GM12872 (cell line): ENCODE measurements at regions not wholly inside any gene's neighbourhood (a gene's known extent, or its start where the extent isn't known, plus 50 kb on each side); places are given as distances from the start of the nearest gene placed in this dataset.

Experiments
- TF ChIP-seq, protein P1 (sequence below): IDR thresholded peaks from 3 replicates; pipeline ENCODE4 v1.5.1; 2011; ENCODE audit warnings: low read depth, mild to moderate bottlenecking, low read length, moderate library complexity; ENCODE audit not compliant: insufficient read depth

DNA sequence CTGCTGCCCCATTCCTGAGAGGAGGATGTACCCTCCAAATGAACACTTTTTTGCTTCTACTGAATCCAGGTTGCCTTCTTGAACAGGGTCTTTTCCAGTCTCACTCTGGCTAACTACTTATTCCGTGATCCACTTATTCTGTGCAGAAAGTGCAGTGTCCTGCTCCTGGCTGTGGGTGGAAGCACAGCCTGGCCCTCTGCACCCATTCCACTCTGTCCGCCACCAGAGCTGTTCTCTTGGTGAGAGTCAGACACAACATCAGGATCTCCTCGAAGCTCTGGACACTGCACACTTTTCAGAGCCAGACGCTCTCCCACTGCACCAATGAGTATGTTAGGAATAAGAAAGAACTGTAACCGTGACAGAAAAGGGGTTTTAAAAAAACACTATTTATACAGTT, 174.2 kb downstream of the MCHR2 start:
- TF ChIP-seq, protein P1, sequence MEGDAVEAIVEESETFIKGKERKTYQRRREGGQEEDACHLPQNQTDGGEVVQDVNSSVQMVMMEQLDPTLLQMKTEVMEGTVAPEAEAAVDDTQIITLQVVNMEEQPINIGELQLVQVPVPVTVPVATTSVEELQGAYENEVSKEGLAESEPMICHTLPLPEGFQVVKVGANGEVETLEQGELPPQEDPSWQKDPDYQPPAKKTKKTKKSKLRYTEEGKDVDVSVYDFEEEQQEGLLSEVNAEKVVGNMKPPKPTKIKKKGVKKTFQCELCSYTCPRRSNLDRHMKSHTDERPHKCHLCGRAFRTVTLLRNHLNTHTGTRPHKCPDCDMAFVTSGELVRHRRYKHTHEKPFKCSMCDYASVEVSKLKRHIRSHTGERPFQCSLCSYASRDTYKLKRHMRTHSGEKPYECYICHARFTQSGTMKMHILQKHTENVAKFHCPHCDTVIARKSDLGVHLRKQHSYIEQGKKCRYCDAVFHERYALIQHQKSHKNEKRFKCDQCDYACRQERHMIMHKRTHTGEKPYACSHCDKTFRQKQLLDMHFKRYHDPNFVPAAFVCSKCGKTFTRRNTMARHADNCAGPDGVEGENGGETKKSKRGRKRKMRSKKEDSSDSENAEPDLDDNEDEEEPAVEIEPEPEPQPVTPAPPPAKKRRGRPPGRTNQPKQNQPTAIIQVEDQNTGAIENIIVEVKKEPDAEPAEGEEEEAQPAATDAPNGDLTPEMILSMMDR, result no peak

DNA sequence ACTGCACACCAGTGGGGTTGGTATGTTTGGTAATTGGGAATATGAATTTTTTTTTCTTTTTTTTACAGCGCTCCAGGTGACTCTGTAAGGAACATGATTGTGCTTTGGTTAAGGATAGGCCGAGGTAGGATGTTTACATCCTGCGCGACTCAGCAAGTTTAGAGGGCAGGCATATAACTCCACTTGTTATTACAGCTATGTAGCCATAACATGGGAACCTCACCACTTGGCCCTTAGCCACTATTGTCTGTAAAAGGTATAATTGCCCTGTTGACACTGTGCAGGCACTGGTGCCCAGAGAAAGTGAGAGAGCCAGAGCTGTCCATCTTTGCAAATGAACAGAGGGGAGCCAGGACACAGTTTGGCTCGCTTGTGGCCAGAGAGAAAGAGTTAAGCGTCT, 172.9 kb downstream of the MCHR2 start:
- TF ChIP-seq, protein P1, result no peak

DNA sequence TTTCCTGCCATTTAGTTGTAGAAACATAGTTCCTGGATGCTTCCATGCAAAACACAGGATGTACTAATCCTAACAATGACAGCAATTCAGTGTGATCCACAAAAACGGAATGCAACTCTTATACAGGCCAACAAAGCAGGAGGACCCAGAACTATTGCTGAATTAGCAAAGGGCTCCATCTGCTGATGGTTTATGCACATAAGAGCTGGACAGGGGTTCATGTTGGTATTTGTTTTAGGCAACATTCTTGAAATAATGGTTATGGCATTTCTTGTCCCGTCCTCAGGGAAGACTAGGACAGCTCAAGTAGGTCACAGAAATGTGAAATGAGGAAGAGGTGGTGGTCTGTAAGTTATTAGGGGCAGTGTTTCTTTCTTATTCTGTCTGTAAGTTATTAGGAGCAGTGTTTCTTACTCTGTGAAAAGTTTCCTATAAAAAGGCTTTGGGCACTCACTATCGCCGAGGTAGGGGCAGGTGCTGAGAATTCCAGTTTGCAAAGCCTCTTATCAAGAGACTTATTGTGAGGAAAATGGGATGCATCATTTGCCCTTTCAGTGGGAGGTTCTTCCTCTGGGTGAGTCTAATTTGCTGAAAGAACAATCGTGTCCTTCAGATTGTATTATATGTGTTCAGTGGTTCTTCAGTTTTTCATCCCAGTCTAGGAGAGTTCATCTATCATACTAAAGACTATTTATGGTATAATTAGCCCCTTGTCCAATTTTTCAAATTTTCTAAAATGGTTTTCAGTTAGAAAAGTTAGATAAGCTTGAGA, 171.1 kb downstream of the MCHR2 start:
- TF ChIP-seq, protein P1, result peak; percentile 19; the same call in 1 of the 3 replicates

DNA sequence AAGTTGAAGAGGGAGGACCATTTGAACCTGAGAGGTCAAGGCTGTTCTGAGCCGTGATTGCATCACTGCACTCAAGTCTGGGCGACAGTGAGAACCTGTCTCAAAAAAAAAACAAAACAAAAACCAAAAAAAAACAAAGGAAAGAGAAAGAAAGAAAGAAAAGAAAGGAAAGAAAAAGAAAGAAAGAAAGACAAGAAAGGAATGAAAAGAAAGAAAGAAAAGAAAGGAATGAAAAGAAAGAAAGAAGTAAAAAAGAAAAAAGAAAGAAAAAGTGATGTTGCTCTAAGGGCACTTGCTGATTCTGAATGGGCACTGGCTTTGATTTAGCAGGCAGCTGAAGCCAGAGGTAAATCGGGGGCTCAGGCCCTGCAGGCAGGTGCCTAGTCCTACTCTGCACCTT, 161.0 kb downstream of the MCHR2 start:
- TF ChIP-seq, protein P1, result no peak

DNA sequence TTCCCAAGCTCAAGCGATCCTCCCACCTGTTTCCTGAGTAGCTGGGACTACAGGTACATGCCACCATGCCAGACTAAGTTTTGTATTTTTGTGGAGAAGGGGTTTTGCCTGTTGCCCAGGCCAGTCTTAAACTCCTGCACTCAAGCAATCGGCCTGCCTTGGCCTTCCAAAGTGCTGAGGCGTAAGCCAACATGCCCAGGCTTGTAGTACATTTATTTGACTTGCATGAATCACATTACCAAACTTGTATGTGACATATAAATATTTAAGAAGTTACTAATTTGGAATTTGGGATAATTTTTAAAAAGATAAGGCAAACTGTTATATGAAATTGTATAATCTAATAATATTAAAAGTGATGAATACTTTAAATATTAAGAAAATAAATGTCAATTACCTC, 157.6 kb downstream of the MCHR2 start:
- TF ChIP-seq, protein P1, result no peak

DNA sequence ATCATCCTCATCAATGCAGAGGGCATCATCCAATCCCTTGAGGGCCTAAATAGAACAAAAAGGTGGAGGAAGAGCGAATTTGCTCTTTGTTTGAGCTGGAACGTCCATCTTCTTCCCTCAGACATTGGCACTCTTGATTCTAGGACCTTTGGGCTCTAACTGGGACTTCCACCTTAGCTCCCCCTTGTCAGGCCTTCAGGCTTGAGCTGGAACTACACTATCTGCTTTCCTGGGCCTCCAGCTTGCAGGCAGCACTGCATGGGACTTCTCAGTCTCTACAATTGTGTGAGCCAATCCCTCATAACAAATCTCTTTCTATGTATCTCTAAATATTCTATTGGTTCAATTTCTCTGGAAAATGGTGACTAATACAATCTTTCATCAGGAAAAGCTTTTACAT, 155.4 kb downstream of the MCHR2 start:
- TF ChIP-seq, protein P1, result no peak

DNA sequence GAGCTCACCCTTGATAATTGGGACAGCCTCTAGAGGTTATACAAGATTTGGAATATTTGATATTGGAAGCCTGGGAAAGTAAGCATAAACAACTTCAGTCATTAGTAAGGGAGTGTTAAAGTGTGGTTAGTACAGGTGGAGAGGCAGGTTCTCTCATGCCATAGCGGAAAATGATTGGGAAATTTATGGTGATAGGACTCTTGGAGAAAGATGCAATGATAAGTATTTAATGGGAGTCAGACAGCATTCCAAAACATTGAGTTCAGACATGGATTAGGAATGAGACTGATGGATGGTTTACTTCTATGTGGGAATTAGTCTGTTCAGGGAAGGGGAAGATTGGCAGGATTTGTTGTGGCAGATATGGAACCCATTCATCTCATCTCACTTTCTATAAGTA, 152.7 kb downstream of the MCHR2 start:
- TF ChIP-seq, protein P1, result no peak
